NCI-H2196 treated with DMSO at 0.1 percent for 48 hours (cell line): ENCODE measurements at regions not wholly inside any gene's neighbourhood (a gene's known extent, or its start where the extent isn't known, plus 50 kb on each side); places are given as distances from the start of the nearest gene placed in this dataset.
A peak's percentile ranks its signal among the peaks of the same experiment; 100 is the strongest.
"Not testable (repeated sequence)": the region's sequence is repeated elsewhere in the genome, so short reads cannot be mapped to it uniquely, and the experiment has no call there.

Source experiments
- DNase-seq: peaks from one replicate; lab custom pipeline; 2025; ENCODE audit not compliant: unreplicated experiment; lab: John Stamatoyannopoulos, UW

DNA sequence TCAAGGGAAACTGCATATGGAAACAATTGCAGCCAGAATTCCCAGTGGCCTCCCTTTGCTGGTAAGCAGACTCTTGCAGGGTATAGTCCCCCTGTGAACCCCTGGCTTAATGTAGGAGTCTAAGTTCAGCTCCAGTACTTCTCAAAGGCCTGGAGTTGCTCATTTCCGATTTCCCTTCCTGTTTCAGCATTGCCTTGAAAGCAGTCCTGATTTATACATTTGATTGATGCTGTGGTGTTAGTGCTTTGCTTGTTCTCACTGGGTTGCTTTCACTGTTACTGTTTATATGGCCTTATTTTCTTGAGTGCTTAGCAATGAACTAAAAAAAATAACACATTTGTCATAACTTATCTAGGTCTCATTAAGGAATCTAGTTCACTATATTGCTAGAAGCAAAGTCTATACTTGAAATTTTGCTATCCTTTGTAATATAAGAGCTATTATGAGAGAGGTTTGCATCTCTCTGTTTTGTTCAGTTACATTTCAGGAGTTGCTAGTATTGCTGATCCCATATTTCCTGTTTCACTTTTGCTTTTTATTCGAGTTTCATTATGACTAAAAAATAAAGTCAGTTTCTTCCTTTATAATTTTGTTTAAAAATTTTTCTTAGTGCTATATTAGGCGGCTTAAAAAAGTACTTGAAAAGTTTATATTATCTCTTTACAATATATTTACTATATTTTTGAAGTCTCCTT, 122.4 kb upstream of the NMUR2 start:
- DNase-seq, result no peak

DNA sequence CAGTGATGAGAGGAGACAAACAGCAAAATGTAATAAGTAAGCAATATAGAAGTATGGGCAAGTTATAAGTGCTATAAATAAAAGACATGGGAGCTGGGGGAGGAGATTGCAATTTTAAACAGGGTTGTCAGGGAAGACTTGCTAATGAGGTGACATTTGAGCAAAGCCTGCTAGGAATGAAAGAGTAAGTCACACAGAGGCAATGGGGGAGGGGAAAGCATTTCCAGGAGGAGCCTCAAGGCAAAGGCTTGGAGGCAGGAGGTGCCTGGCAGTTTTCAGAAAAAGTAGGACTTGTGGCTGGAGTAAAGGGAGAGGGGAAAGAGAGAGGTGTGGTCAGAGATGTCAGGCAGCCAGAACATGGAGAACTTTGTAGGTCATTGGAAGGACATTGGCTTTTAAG, 124.4 kb upstream of the NMUR2 start:
- no peak for DNase-seq

DNA sequence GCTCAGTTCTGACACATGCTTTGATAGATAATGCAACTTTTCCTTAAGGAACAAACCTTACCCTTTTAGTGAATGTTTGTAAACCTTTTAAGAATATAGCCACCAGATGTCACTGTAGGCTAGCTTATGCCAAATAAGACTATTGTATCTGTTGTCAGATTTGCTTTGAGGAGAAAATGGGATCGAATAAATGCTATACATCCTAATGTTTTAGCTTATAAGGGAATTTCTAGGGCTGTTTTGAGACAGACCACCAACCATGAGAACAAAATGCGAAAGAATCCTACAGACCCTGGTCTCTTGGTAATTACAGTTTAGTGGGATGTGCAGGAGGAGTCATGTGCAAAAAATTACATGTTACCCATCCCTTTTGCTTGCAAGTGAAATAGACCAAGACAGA, 127.6 kb upstream of the NMUR2 start:
- DNase-seq, result peak; percentile 32

- no peak for DNase-seq
Measured at GRCh38 chr5:152534641-152535040, 129.6 kb upstream of the NMUR2 start.

DNA sequence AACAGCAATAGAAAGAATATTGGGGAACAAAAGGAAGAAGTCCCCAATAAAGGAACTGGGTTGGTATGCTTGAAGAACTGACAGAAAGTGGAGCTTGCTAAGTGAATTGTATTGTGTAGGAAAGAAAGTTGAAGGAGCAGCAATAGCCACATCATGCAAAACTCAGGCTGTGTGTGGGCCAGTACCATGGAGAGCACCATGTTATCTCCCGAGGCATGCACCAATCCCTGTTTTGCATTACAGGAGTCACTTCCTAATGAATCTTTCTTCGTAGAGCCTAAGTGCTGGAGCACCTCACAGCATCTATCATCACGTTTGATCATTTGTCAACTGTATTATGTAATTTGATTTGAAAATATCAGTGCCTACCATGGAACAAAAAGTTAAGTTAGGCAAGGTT, 137.7 kb upstream of the NMUR2 start:
- DNase-seq, result no peak

DNA sequence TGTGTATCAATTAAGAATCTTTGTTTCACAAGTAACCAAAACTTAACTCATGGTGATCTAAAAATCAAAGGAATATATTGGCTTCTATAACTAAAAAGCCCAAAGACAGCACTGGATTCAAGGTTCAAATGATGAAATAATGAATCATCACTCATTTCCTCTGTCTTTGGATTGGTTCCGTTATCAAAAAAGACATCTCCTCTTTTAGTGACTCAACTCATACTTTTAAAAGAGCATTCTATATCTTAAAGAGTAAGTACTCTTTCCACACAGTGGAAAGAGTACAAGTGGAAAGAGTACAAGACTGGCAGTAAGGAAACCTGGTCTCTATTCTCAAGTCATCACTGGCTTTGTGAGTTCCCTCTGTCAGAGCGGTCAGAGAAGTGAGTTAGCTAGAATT, 141.4 kb upstream of the NMUR2 start:
- no peak for DNase-seq

DNA sequence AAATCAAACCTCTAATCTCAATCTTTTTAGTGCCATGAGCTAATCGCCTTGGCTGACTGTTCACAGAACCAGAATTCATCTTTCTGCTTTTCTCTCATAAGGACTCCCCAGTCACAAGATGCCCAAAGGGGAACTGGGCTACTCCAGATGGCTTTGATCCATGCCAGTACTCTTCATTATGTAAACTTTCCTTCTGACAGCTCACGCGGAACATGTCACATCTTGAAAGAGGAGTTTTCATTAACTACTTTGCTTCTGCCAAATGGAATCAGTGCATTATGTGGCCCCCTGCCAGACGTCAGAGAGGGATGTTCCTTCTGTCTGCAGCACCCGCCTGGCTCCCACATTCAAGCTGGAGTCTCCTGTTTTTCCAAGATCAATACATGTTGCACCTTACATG, 142.1 kb upstream of the NMUR2 start:
- DNase-seq, result no peak

DNA sequence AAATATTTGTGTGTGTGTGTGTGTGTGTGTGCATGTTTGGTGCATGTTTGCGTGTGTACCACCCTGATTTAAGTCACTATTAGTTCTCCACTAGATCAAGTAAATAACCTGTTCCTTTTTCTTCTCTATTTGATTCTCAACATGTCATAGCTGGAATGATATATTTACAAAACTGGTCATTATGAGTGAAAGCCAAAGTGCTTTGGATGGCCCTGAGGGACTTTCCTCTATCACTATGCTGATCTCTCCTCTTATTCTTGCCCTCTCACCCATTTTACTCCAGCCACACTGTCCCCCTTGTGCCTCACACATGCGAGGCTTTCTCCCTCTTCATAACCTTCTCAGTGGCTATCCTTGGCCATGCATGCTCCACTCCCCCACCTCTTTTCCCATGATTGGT, 144.6 kb upstream of the NMUR2 start:
- no peak for DNase-seq

DNA sequence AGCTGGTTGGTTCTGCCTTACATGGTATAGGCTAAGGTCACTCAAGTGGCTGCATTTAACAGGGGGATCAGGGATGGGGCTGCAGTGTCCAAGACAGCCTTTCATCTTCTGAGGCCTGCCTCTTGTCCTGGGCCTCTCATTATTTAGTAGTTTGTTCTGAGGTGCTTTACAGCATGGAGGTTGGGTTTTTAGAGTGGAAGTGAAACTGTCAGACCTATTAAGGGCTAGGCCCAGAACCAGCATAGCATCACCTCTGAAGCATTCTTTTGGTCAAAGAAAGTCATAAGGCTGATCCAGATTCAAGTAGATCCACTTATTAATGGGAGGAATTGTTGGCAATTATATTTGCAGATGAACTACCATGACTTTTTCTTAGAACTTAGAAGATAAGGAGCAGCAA, 146.0 kb upstream of the NMUR2 start:
- DNase-seq, result no peak

DNA sequence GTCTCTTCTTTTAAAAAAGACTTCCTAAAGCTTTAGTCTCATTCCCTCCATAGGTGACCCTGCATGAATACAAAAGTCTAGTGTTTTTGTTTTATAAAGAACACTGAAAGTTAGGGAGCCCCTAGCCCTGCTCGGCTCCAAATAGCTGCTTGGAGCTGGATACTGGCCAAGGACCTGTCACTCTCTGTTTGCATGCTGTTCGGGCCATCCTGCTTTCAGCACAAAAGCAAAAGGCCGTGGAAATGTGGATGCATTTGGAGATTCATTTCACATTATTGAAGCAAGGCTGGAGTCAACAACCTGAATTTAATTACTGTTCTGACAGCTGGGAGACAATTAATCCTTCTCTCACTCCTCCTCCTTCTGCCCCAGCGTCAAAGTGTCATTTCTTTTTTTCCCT, 151.7 kb upstream of the NMUR2 start:
- DNase-seq, result no peak

DNA sequence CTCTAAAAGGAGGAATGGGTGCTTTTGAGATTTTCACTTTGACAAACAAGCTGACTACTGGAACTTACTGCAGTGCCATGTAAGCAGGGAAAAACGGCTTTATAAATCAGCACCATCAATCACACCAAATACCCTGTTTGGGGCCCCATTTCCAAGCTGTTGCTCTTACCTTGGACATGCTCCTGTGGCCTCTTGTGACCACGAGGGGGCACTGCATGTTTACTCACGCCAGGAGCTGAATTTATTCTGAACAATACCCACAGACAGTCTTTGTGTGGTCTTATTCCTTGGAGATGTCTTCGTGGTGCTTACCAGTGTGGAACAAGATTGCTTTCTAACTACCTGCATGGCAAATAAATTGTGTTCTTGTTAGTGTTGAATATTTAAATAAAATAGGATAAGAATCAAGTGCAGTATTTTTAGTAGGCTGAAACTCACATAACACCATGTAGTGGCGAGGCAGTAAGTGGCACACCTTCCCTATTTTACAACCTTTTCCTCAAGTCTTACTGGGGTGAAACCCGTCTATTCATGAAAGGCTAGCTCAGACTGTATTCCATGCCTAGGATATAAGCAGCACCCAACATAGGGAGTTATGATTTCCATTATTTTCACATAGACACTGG, 155.5 kb upstream of the NMUR2 start:
- peak; percentile 3 for DNase-seq

DNA sequence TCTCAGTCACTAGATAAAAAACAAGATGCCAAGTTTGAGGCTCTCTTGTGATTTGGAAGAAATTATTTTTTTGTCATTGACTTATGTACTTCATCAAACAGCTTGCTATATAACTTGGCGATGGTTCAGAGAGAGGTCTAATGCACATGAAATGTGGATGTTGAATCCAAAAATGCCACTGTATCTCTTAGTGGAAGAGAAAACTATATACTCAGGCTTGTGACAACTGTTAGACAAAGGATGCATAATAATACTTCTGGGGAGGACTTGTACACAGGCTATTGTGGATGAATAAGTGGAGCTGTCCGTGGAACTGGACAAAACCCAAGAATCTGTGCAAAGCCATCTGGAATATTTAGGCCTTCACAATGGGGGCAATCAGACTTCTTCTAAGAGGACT, 162.9 kb upstream of the NMUR2 start:
- DNase-seq, result no peak

- no peak for DNase-seq
Measured at GRCh38 chr5:152572812-152573211, 167.7 kb upstream of the NMUR2 start.

DNA sequence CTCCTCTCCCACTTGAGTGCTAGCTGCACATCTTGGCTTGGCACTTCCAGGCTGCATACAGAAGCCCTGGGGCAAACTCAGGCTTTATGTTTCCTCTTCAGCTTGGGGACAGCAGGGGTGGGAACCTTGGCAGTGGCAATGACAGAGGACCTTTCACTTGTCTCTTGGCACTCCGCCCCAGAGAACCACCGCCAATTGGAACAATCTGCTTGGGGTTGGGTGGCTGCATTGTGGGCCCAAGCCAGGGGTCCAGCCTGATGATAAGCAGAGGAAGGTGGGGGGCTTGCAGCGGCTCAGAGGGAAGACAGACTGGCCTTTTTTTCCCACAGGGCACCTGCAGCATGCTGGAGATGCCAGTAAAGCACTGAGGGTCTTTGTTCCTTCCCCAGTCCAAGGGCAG, 179.0 kb upstream of the NMUR2 start:
- no peak for DNase-seq

- no peak for DNase-seq
Measured at GRCh38 chr5:152592416-152592815, 187.3 kb upstream of the NMUR2 start.

- no peak for DNase-seq
Measured at GRCh38 chr5:152593388-152593787, 188.3 kb upstream of the NMUR2 start.

- no peak for DNase-seq
Measured at GRCh38 chr5:152595405-152595804, 190.3 kb upstream of the NMUR2 start.

DNA sequence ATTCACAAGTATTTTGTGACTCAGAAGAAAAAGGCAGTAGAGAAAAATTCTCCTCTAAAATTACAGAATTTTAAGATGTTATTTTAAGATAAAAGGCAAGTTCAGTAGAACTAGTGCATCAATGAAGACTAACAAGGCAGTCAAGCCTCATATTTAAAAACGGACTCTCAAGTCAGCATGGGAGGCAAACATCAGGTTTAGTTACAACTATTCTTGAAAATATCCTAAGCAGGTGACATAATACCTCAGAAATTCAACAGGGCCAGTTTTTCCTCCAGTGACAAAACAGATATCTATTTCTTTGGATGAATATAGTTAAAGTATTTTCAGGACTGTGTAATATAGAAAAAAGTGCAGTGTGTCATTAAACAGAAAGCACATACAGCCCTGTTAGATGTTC, 194.0 kb upstream of the NMUR2 start:
- no peak for DNase-seq

DNA sequence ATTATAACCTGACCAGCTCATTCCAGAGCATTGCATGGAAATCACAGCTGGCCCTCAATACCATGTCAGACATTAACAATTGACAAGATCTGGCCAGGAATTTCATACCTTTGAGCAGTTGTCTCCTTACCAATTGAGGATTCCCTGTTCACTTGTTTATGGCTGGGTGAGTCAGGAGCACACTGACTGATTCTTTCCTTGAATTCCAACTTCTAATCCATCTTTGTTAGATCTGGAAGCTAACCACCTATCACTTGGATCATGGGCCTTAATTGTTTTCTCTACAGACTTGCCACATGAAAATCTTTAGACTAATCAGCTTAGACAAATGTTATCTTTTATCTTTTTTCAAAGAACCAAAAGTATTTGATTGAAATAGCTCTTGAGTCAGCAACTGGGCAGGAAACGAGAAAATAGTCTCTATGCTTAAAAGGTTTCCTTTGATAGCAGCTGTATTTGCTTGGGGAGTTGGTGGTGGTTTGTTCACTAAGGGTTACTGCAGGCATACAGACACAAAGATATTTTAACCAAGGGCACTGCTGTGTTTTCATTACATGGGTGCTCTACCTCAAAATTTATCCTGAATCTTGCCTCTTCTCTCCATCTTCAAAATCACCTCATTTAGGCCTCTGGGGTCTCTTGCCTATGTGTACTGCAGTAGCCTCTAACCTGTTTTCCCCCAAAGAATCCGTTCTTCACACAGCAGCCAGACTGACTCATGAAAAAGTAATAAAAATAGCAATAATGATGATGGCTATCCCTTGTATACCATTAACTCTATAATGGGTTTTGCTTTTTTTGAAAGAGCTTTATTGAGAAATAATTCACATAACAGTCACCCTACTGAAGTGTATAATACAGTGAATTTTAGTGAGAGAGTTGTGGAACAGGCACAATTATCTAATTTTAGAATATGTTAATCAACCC, 197.0 kb upstream of the NMUR2 start:
- no peak for DNase-seq

DNA sequence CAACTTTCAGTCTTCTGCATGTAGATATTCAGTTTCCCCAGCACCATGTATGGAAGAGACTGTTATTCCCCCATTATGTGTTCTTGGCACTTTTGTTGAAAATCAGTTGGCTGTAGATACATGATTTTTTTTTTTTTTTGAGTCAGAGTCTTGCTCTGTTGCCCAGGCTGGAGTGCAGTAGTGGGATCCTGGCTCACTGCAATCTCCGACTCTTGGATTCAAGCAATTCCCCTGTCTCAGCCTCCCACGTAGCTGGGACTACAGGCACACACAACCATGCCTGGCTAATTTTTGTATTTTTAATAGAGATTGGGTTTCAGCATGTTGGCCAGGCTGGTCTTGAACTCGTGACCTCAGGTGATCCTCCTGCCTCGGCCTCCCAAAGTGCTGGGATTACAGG, 201.0 kb upstream of the NMUR2 start:
- not testable (repeated sequence) for DNase-seq

DNA sequence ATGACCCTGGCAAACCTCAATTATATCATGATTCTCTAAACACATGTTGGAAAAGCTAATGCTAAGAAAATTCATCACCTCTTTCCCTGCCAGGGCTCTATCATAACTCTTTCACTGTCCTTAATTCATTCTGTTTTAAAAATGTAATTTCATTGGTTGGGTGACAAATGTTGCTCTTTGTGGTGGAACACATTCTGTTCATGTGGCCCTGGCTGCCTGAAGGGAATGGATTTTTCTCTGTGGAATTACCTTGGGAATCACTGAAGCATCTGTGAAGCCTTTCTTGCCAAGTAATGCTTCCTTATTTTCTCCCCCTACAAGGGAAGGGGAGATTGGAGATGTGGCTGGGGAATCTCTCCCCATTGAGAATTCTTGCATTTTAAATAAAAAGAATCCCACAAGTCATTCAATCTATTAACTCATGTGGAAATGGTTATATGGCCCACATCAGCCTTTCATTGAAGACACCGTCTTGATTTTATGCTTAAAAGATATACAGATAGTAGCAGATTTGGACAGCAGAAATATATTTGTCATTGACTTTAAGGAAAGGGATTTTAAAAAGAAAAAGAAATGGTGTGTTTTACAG, 201.8 kb upstream of the NMUR2 start:
- no peak for DNase-seq
